ENCODE measurements at regions not wholly inside any gene's neighbourhood (a gene's known extent, or its start where the extent isn't known, plus 50 kb on each side); places are given as distances from the start of the nearest gene placed in this dataset.
"Not testable (repeated sequence)": the region's sequence is repeated elsewhere in the genome, so short reads cannot be mapped to it uniquely, and the experiment has no call there.

- DNase-seq, result no peak
Observed at GRCh38 chr4:189807031-189807430, 133.6 kb upstream of the FRG1 start.

- DNase-seq, result no peak
Observed at GRCh38 chr4:189809241-189809735, 131.4 kb upstream of the FRG1 start.

GRCh38 chr4:189809839-189810238, 130.8 kb upstream of the FRG1 start:
- no peak for DNase-seq

- not testable (repeated sequence) for DNase-seq
Observed at GRCh38 chr4:189810318-189811181, 130.1 kb upstream of the FRG1 start.

GRCh38 chr4:189815404-189816192, 125.1 kb upstream of the FRG1 start:
- DNase-seq, result no peak

- no peak for DNase-seq
Observed at GRCh38 chr4:189822326-189822725, 118.3 kb upstream of the FRG1 start.

GRCh38 chr4:189823591-189823990, 117.1 kb upstream of the FRG1 start:
- DNase-seq, result no peak

- no peak for DNase-seq
Observed at GRCh38 chr4:189825466-189825865, 115.2 kb upstream of the FRG1 start.

- DNase-seq, result no peak
Observed at GRCh38 chr4:189826657-189827056, 114.0 kb upstream of the FRG1 start.

- no peak for DNase-seq
Observed at GRCh38 chr4:189828081-189828697, 112.5 kb upstream of the FRG1 start.

- DNase-seq, result no peak
Observed at GRCh38 chr4:189832528-189832927, 108.1 kb upstream of the FRG1 start.

GRCh38 chr4:189834616-189835015, 106.1 kb upstream of the FRG1 start:
- no peak for DNase-seq

GRCh38 chr4:189835505-189835904, 105.2 kb upstream of the FRG1 start:
- peak; percentile 5 for DNase-seq

- DNase-seq, result no peak
Observed at GRCh38 chr4:189837471-189837870, 103.2 kb upstream of the FRG1 start.

- DNase-seq, result no peak
Observed at GRCh38 chr4:189838821-189839497, 101.7 kb upstream of the FRG1 start.

GRCh38 chr4:189840356-189840755, 100.3 kb upstream of the FRG1 start:
- no peak for DNase-seq

GRCh38 chr4:189843413-189844009, 97.2 kb upstream of the FRG1 start:
- no peak for DNase-seq

GRCh38 chr4:189845145-189845846, 95.4 kb upstream of the FRG1 start:
- DNase-seq, result no peak

GRCh38 chr4:189846094-189846493, 94.6 kb upstream of the FRG1 start:
- DNase-seq, result not testable (repeated sequence)

GRCh38 chr4:189846608-189847007, 94.1 kb upstream of the FRG1 start:
- DNase-seq, result not testable (repeated sequence)

- DNase-seq, result not testable (repeated sequence)
Observed at GRCh38 chr4:189848672-189849071, 92.0 kb upstream of the FRG1 start.

Measured in CD4-positive, alpha-beta T cell treated with Interleukin-17A for 4 hours (primary cell).